GM19193 (cell line): ENCODE measurements at regions not wholly inside any gene's neighbourhood (a gene's known extent, or its start where the extent isn't known, plus 50 kb on each side); places are given as distances from the start of the nearest gene placed in this dataset.

Experiments
- POLR2A ChIP-seq: IDR thresholded peaks from 4 replicates; pipeline ENCODE4 v1.6.1; 2011; ENCODE audit not compliant: insufficient read depth, insufficient read length; ENCODE audit errors: extremely low read depth

- no peak for TF ChIP-seq POLR2A
Measured at GRCh38 chr13:73204952-73205351, 146.1 kb downstream of the KLF5 start.

- TF ChIP-seq POLR2A, result no peak
Measured at GRCh38 chr13:73201626-73202025, 142.8 kb downstream of the KLF5 start.

- TF ChIP-seq POLR2A, result no peak
Measured at GRCh38 chr13:73198991-73199411, 140.2 kb downstream of the KLF5 start.

- TF ChIP-seq POLR2A, result no peak
Measured at GRCh38 chr13:73195091-73195490, 136.3 kb downstream of the KLF5 start.

GRCh38 chr13:73194310-73194709, 135.5 kb downstream of the KLF5 start:
- TF ChIP-seq POLR2A, result no peak

GRCh38 chr13:73193554-73193953, 134.7 kb downstream of the KLF5 start:
- no peak for TF ChIP-seq POLR2A

- TF ChIP-seq POLR2A, result no peak
Measured at GRCh38 chr13:73190477-73190876, 131.7 kb downstream of the KLF5 start.

- no peak for TF ChIP-seq POLR2A
Measured at GRCh38 chr13:73189776-73190175, 131.0 kb downstream of the KLF5 start.

- TF ChIP-seq POLR2A, result no peak
Measured at GRCh38 chr13:73189362-73189761, 130.6 kb downstream of the KLF5 start.

GRCh38 chr13:73187106-73187505, 128.3 kb downstream of the KLF5 start:
- no peak for TF ChIP-seq POLR2A

- TF ChIP-seq POLR2A, result no peak
Measured at GRCh38 chr13:73179650-73180274, 121.0 kb downstream of the KLF5 start.

- no peak for TF ChIP-seq POLR2A
Measured at GRCh38 chr13:73177916-73178565, 119.2 kb downstream of the KLF5 start.

GRCh38 chr13:73177017-73177416, 118.2 kb downstream of the KLF5 start:
- TF ChIP-seq POLR2A, result no peak

- TF ChIP-seq POLR2A, result no peak
Measured at GRCh38 chr13:73174521-73175010, 115.8 kb downstream of the KLF5 start.

- no peak for TF ChIP-seq POLR2A
Measured at GRCh38 chr13:73173279-73173811, 114.5 kb downstream of the KLF5 start.

- TF ChIP-seq POLR2A, result no peak
Measured at GRCh38 chr13:73171926-73172325, 113.1 kb downstream of the KLF5 start.
